GM21526 (cell line): ENCODE measurements at regions not wholly inside any gene's neighbourhood (a gene's known extent, or its start where the extent isn't known, plus 50 kb on each side); places are given as distances from the start of the nearest gene placed in this dataset.
A peak's percentile ranks its signal among the peaks of the same experiment; 100 is the strongest.
"Not testable (repeated sequence)": the region's sequence is repeated elsewhere in the genome, so short reads cannot be mapped to it uniquely, and the experiment has no call there.

Source experiments
- ATAC-seq: cut with Tn5 transposase; IDR thresholded peaks from one replicate; pipeline ENCODE4 v1.9.1; 2021; ENCODE audit warnings: moderate library complexity; ENCODE audit not compliant: unreplicated experiment, low FRiP score

- no peak for ATAC-seq
Measured at GRCh38 chr5:143638654-143639053, 173.3 kb upstream of the HMHB1 start.

GRCh38 chr5:143636931-143637528 lies 174.9 kb upstream of the HMHB1 start:
- ATAC-seq, result no peak

GRCh38 chr5:143635888-143636287 lies 176.1 kb upstream of the HMHB1 start:
- ATAC-seq, result no peak

GRCh38 chr5:143635146-143635752 lies 176.7 kb upstream of the HMHB1 start:
- ATAC-seq, result no peak

- ATAC-seq, result no peak
Measured at GRCh38 chr5:143634689-143635088, 177.3 kb upstream of the HMHB1 start.

GRCh38 chr5:143629871-143630659 lies 181.9 kb upstream of the HMHB1 start:
- no peak for ATAC-seq

- not testable (repeated sequence) for ATAC-seq
Measured at GRCh38 chr5:143625048-143625447, 186.9 kb upstream of the HMHB1 start.

GRCh38 chr5:143624465-143624864 lies 187.5 kb upstream of the HMHB1 start:
- ATAC-seq, result no peak

- ATAC-seq, result no peak
Measured at GRCh38 chr5:143619040-143619439, 192.9 kb upstream of the HMHB1 start.

GRCh38 chr5:143618141-143618540 lies 193.8 kb upstream of the HMHB1 start:
- no peak for ATAC-seq

- no peak for ATAC-seq
Measured at GRCh38 chr5:143614831-143615230, 197.1 kb upstream of the HMHB1 start.

GRCh38 chr5:143613329-143613728 lies 198.6 kb upstream of the HMHB1 start:
- no peak for ATAC-seq

GRCh38 chr5:143610946-143611345 lies 201.0 kb upstream of the HMHB1 start:
- no peak for ATAC-seq

GRCh38 chr5:143606043-143606752 lies 202.7 kb upstream of the NR3C1 start:
- ATAC-seq, result peak; percentile 84

GRCh38 chr5:143605403-143606005 lies 202.0 kb upstream of the NR3C1 start:
- ATAC-seq, result peak; percentile 53

- ATAC-seq, result no peak
Measured at GRCh38 chr5:143601917-143602333, 198.4 kb upstream of the NR3C1 start.

- no peak for ATAC-seq
Measured at GRCh38 chr5:143601357-143601756, 197.9 kb upstream of the NR3C1 start.

- no peak for ATAC-seq
Measured at GRCh38 chr5:143600396-143601075, 197.1 kb upstream of the NR3C1 start.

- ATAC-seq, result no peak
Measured at GRCh38 chr5:143599474-143599873, 196.0 kb upstream of the NR3C1 start.

GRCh38 chr5:143596824-143597223 lies 193.3 kb upstream of the NR3C1 start:
- ATAC-seq, result no peak
